Frontal cortex (tissue), 3 donors: ENCODE measurements at regions not wholly inside any gene's neighbourhood (a gene's known extent, or its start where the extent isn't known, plus 50 kb on each side); places are given as distances from the start of the nearest gene placed in this dataset.
"Not testable (repeated sequence)": the region's sequence is repeated elsewhere in the genome, so short reads cannot be mapped to it uniquely, and the experiment has no call there.

Experiments
- DNase-seq, 2 donors: peaks; one replicate each; pipeline ENCODE4 v3.0.0; 2012; ENCODE audit warnings: low spot score in 2 of 2
- FAIRE-seq: peaks from 2 replicates; lab custom pipeline; 2012; peaks lifted over from hg19 to GRCh38; lab: Jason Lieb, UNC
- donor health status: control.
- donor health status: control.
- donor health status: control.

DNA sequence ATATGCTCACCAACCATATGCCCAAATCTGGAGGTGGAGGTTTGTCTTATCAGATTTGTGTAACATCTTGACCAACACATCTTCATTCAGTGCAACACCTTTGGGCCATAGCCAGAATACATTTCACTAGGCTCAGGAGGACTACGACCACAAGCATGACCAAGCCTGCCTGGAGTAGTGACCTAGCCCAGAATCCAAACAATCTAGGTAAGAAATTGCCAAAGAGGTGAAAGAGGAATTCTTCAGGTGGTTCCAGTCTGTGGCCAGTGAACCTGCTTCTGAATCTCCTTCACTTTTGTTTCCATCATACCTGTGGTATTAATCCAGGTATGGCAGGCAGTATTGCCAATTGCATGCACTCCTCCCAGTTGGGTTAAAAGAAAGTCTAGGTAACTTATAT, 112.8 kb upstream of the RAB18 start:
- DNase-seq (no peak), FAIRE-seq (no peak)

DNA sequence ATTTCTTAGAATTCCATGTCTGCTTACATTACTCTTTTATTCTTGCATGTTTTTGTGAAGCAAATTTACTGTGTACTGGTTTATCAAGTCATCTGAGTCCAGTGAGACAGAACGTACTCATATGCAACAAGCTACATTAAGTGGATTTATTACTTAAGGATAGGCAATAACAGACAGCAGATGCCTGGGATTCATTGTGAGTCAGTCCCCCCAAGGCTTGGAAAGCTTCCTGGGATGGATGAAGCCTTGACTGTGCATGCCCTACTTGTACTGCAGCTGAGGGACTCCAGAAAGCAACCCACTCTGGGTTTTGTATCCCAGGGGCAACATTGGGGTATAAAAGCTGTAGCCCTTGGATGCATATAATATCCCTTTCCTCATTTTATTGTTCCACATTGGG, 113.4 kb upstream of the RAB18 start:
- no peak for FAIRE-seq
- no peak for DNase-seq

DNA sequence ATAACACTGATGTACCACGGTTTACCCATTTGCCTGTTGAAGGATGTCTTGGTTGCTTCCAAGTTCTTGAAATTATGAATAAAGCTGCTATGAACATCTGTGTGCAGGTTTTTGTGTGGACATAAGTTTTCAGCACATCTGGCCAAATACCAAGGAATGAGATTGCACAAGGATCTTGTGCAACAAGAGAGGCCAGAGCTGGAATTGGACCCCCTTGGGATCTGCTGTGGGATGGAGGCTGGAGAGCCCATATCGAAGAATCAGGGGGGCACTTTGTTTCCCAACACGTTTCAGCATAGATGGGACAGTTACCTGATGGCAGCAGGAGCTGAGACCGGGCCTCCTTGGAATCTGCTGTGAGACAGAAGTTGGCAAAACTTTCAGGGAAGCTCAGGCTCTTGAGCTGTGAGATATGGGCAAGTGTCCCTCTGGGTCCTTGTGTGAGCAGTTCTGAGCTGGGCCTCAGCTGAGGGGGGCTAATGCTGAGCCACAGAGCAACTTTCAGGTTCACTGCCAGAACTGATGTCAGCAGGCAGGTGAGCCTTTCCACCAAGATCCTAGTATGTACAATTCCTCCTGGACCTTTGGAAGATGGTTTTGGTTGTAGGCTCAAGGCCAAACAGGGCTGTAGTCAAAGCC, 115.2 kb upstream of the RAB18 start:
- no peak for DNase-seq
- no peak for FAIRE-seq

DNA sequence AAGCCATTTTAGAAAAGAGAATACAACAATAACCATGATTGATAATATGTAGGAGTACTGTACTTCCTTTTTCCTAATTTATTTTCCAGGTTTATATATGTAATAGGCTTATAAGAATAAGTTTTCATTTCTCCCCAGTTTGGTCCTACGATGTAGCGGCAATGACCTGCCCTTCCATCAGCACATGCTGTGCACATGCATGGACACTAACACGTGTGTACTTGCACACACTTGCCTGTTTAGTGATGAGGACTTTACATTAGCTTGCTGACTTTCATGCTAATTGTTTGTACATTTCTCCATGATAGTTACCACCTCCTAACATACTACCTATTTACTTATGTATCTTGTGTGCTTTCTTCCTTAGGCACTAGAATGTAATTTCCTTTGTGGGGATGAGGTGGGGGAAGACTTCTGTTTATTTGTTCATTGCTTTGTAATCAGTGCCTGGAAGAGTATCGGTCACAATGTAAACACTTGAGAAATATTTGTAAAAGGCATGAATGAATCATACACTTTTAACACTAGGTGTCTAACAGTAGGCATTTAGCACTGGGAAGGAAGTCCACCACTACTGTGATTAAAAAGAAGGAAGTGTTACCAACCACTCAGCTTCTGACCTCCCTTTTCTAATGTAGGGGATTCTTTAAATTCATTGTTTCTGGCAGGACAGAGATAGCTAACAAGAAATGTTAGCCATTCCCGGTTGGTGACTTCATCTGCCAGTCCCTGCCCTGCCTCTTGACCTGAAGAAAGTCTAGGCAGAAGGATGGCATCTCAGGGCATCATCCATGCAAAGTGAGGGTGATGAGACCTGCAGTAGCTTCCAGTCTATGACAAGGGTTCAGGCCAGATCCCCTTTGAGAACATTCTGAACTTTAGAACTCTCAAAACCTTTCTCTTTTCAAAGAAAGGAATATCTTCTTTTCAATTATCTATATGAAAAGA, 120.2 kb upstream of the RAB18 start:
- no peak for FAIRE-seq

DNA sequence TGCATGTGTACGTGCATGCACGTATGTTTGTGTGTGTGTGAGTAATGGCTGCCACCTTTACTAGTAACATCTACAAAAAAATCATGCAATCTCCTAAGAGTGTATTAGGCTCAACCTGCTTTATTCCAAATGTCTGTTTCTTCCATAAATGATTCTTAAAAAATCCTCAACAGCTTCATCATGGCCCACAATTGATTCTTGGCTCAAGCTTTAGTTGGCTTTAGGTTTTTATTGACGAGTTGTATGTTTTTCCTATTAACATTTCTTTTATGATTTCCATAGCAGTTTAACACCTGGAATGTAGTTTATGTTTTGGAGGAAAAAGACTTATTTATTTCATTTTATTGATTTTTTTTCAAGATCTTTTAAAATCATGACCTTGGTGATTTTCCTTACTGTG, 121.9 kb upstream of the RAB18 start:
- DNase-seq (no peak), FAIRE-seq (no peak)

More for the DNA sequence above, 120.2 kb upstream of the RAB18 start:
- DNase-seq, result no peak

DNA sequence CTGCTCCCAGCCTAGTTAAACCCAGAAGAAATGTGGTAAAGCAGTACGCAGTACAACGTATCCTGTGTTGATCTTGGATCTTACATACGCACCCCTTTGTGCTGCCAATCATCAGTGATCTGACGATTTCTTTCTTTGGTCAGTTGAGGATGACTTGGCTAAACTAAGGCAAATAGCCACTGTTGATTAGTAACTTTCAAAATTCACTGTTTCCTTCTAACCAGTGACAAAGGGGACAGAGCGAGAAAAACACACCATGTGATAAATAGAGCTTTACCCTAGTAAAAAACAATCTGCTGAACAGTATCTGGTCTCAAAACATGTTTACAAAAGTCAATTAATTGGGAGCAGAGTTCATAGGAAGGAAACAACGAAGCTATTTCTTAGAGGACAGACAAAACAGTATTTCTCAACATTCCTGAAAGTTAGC, 123.2 kb upstream of the RAB18 start:
- FAIRE-seq (no peak), DNase-seq (no peak)

DNA sequence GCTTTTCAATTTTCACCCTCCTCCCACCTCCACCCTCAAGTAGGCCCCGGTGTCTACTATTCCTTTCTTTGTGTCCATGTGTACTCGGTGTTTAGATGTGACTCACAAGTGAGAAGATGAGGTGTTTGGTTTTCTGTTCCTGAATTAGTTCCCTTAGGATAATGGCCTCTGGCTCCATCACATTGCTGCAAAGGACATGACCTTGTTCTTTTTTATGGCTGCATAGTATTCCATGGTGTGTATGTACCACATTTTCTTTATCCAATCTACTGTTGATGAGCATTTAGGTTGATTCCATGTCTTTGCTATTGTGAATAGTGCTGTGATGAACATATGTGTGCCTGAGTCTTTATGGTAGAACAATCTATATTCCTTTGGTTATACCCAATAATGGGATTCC, 125.1 kb upstream of the RAB18 start:
- FAIRE-seq, DNase-seq: not testable (repeated sequence)

DNA sequence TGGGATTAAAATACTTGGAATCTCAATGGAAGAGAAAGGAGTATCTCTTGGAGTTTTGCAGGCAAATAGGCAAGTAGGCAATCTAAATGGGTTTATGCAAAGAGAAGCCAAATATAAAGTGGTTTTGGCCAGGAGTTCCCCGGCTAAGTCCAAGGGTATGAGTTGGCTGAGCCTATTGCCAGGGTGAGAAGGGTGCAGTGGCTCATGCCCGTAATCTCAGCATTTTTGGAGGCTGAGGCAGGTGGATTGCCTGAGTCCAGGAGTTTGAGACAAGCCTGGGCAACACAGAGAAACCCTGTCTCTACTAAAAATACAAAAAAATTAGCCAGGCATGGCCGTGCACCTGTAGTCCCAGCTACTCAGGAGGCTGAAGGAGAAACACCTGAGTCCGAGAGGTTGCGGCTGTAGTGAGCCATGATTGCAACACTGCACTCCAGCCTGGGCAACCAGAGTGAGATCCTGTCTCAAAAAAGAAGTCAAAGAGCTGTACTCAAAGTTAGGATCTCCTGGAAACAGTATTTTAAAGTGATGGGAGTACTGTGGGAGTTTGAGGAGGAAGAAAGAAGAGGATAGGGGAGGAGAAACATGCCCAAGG, 130.4 kb upstream of the RAB18 start:
- DNase-seq (no peak), FAIRE-seq (no peak)

DNA sequence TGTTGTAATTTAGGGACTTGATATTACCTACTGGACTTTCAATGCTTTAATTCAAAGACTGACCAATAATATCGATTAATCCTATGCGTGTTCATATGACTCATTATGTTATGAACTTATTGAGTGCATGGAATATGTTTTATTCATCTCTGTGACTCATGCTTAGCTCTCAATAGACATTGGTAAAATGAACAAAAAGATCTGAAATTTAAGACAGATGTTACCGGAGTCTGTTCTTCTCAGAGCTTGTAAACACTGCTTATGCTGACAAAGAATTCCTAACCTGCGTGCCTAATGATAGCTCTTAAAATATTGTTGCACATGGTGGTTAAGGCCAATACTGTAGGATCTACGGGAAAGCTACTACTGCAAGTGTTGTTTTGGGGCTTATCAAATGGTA, 131.5 kb upstream of the ACBD5 start:
- no peak for FAIRE-seq
- DNase-seq, result no peak

DNA sequence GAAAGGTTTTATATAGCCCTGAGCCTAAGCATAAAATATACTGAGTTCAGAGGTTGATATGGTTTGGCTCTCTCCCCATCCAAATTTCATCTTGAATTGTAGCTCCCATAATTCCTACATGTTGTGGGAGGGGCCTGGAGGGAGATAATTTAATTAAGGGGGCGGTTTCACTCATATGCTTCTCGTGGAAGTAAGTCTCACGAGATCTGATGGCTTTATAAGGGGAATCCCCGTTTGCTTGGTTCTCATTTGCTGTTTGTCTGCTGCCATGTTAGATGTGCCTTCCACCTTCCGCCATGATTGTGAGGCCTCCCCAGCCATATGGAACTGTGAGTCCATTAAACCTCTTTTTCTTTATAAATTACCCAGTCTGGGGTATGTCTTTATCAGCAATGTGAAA, 130.8 kb upstream of the ACBD5 start:
- DNase-seq, FAIRE-seq: not testable (repeated sequence)

DNA sequence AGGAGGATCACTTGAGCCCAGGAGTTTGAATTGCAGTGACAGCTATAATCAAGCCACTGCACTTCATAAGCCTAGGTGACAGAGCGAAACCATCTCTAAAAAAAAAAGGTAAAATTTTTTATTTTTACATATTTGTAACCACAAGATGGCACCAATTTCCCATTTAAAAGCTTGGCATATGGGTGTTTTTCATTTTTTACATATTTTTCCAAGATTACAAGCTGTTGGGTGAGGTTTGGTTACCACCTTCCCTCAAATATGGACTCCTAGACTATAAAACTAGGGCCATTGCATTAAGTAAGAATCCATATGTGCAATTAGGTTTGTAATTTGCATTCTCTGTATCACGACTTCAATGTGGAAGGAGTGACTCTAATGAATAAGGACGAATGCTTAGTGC, 129.3 kb upstream of the ACBD5 start:
- DNase-seq (no peak), FAIRE-seq (no peak)

DNA sequence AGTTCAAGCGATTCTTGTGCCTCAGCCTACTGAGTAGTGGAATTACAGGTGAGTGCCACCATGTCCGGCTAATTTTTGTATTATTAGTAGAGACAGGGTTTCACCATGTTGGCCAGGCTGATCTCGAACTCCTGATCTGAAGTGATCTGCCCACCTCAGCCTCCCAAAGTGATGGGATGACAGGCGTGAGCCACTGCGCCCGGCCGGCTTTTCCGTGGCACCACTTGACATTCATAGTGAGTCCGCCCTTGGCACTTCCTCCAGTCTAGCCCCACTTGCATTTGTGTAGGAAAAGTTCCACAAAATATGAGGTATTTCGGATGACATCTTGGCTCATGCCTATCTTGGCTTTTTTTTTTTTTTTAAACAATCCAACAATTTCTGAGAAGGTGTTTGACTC, 128.1 kb upstream of the ACBD5 start:
- no peak for DNase-seq
- FAIRE-seq, result no peak

DNA sequence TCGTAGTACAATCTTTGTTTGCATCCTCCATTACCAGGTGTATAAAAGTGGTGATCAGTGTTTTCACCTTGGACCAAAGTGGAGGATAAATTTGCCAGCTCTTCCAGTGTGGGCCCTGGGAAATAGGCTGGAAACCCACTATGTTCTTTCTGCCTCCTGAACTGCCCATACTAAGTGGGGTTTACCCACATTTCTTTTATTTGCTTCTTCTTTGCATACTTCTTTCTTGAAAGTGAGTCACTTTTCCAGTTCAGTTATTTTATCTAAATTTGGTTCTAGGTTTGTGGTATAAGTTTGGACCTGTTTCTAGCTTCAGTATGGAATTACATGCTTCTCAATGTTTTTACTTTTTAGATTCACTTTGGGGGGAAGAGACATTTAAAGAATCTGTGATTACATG, 126.2 kb upstream of the ACBD5 start:
- FAIRE-seq (no peak), DNase-seq (no peak)

DNA sequence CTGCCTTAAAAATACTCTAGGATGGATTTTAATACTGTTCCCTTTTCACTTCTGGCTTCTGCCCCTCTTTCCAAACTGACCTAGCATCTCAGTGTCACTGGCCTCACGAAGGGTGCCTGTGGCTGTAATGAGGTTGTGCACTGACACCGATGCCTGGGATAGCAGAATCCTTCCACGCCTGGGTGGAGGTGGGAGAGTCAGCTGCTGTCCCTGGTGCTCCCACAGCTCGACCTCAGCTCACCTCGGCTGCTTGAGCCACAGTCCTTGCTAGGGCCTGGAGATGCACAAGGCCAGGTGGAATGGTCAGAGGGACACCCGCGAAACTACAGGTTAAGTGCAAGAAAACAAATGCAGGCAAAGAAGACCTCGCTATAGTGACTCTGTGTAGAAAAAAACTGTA, 123.4 kb upstream of the ACBD5 start:
- FAIRE-seq (no peak), DNase-seq (no peak)

DNA sequence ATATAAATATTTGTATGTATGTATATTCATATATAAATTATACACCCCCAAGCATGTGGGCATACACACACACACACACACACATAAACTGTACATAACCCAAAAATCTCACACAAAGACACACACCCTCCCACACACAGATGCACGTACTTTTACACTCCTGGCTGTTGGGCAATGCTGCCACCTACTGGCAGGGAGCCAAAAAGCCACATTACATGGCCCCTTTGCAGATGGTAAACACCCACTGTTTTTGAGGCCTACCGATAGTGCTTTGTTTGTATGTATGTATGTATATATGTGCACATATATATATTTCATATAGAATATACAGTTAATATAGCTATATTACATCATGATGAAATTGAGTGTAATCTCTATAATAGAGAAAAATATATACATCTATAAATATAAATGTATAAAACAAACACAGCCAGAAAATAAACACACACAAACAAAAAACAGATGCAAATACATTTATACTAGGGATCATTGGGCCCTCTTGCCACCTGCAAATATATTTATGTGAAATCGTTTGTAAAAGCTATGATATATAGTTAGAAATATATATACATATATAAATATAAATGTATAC, 120.1 kb upstream of the ACBD5 start:
- peak; percentile 57 for FAIRE-seq
- peak; percentile 19 to 36 for DNase-seq

DNA sequence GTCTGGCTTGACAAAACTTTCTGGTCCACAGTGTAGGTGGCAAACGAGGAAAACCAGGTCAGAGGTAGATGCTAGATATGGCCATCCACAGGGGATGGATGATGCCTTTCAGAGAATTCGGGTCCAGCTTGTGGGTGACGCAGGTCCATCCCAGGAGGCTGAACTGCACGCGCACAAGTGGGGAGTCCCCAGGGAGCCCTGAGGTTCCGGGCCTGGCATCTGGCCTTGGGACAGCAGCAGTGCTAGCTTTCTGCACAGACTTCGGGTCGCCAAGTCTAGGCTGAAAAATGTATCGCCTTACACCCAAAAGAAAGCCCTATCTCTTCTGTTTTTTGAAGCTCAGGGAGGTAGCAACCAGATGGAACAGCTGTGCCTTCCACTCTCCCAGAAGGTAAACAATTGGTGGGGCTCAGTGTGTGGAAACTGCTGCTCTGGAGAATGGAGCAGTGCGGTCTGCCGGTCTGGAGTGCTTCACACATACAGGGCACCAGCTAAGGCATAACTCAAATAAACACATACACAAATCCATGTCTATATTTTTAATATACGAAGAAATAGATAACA, 119.3 kb upstream of the ACBD5 start:
- DNase-seq (no peak), FAIRE-seq (no peak)

DNA sequence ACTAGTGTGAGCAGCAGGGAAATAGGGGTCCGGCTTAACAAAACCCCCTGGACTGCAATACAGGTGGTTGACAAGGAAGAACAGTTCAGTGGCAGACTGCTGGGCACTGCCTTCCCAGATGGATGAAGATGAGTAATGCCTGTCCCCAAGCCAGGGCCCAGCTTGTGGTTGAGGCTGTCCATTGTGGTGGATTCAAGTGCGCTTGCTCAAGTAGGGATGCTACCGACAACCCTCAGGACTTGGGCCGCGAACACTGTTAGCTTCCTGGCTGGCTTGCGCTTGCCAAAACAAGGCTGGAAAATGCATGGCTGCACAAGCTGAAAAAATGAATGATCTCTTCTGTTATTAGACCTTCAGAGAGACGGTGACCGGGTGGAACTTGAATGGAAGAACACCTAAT, 116.1 kb upstream of the ACBD5 start:
- DNase-seq (no peak), FAIRE-seq (no peak)

DNA sequence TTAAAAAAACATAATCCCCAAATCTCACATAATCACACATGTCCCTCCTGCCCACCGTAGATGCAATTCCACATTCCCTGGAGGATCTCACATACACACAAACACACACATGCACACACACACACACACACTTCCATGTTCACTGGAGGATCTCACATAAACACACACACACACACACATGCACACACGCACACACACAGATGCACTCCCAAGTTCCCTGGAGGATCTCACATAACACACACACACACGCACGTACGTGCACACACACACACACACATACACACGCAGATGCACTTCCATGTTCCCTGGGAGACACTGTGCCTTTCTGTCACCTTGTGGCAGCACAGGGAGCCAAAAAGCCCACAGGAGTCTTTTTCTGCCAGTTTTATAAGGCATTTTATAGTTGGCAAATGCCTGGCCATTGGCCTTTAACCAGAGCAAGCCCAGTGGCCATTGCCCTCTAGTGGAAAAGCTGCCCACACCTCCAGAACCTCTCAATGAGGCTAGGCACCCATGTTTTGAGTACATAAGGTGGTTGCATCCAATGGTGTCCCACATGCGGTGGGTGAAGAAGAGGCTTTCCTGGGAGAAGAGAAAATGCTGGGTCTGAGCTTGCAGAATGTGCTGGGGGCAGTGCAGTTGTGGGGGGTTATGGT, 115.4 kb upstream of the ACBD5 start:
- no peak for FAIRE-seq
- DNase-seq, result no peak

DNA sequence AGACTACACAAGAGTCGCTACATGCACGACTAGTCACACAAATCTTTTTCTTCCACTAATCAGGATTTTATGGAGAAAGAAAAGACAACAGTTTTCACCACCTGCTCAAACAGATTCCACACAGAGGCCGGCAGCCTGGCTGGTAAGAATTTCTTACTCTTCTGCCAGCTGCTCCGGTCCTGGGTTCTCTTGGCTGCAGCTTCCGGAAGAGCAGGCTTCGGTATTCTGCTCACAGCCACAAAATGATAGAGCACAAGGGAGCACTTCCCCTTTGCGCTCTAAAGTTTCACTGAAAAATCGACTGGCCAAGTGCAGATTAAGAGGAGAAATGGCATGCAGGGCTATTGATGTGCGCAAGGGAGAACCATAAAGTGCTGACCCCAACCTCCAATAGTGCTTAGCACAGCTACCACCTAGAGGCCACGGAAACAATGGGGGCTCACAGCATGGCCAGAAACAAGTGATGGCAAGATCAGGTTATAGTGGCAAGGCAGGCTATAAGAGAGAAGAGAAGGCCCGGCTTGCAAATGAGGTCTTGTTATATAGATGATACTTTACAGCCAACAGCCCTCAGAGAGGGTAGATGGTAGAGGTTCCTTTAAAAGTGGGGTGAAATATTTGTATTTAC, 114.2 kb upstream of the ACBD5 start:
- peak in 1 of 2 donors; percentile 15 for DNase-seq
- not testable (repeated sequence) for FAIRE-seq
